Activated CD4-positive, alpha-beta T cell treated with anti-CD3 and anti-CD28 coated beads for 36 hours (primary cell): ENCODE measurements at regions not wholly inside any gene's neighbourhood (a gene's known extent, or its start where the extent isn't known, plus 50 kb on each side); places are given as distances from the start of the nearest gene placed in this dataset.

ENCODE experiments used
- ATAC-seq: fragments of 200-7000 bp; cut with Tn5 transposase; one replicate; pipeline ENCODE4 v1.10.0; 2021; ENCODE audit warnings: mild to moderate bottlenecking, moderate library complexity
- CTCF ChIA-PET: fragments of 350-600 bp; sonication (Branson Sonifier 250); formaldehyde crosslinking; loops from one replicate; lab custom pipeline; 2021; ENCODE audit warnings: antibody characterized with exemption; lab: Charles Lee
- POLR2A ChIA-PET: fragments of 350-600 bp; sonication (Branson Sonifier 250); formaldehyde crosslinking; loops from one replicate; lab custom pipeline; 2021; ENCODE audit warnings: antibody characterized with exemption, inconsistent platforms; lab: Charles Lee
- DNase-seq: peaks from one replicate; pipeline ENCODE4 v3.0.0-alpha.2; 2020
- H3K27ac Mint-ChIP-seq: one replicate; pipeline ENCODE4 v1.8.0; 2021; ENCODE audit warnings: mixed read lengths
- H3K27me3 Mint-ChIP-seq: one replicate; pipeline ENCODE4 v1.8.0; 2021; ENCODE audit warnings: mixed read lengths
- H3K36me3 Mint-ChIP-seq: one replicate; pipeline ENCODE4 v1.8.0; 2021; ENCODE audit warnings: low read depth, mixed read lengths
- H3K4me1 Mint-ChIP-seq: one replicate; pipeline ENCODE4 v1.8.0; 2021; ENCODE audit warnings: mixed read lengths
- H3K4me3 Mint-ChIP-seq: one replicate; pipeline ENCODE4 v1.8.0; 2021; ENCODE audit warnings: mild to moderate bottlenecking, moderate library complexity, mixed read lengths
- H3K9me3 Mint-ChIP-seq: one replicate; pipeline ENCODE4 v1.8.0; 2021; ENCODE audit warnings: low read depth, mixed read lengths
- intact Hi-C, 2 experiments: fragments of 100-400 bp; cut with DNase I in 1 of 2; cut with micrococcal nuclease in 1 of 2; formaldehyde crosslinking; loops; one replicate each; pipeline versions ENCODE4 v1.14.2 to v1.15.1; 2022 to 2024; cut with DNase I, micrococcal nuclease

DNA sequence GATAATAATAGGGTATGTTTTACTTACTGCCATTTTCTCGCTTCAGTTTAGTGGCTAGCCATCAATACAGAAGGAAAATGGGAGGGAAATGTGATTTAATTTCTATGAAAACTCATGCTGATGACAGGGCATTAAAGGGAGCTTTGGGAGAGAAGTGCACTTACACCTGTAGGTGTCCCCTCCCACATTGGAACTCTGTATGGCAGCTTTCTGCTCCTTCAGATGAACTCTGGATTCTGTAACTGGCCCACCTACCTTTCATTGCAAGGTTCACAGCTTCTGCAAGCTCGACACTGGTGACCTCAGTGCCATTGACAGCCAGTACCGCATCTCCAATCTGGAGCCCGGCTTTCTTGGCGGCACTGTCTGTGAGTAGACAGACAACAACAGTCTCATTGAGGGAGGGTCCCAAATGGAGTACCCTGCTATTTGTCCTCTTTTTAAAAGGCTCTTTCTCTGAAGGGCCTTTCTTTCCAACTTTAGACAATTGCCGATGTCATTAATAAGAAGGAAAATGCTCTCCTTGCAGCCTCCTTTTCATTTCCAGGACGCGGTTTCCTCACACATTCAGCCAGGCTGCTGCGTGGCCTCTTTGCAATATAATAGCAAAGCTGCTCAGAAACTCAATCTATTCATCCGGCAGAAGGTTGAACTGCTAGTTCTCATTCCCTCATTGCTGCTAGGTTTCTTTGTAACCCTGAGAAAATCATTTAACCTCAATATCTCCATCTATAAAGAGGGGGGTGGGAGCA lies 63.6 kb downstream of the NUDT12 start:
- POLR2A ChIA-PET, result no interaction called here
- CTCF ChIA-PET, result interaction anchor here (0.8 kb wide), 1 partner anchor 51 kb away, joined by 4 read pairs; no protein-coding TSS in a partner anchor
- intact Hi-C loops, result no loop called here

DNA sequence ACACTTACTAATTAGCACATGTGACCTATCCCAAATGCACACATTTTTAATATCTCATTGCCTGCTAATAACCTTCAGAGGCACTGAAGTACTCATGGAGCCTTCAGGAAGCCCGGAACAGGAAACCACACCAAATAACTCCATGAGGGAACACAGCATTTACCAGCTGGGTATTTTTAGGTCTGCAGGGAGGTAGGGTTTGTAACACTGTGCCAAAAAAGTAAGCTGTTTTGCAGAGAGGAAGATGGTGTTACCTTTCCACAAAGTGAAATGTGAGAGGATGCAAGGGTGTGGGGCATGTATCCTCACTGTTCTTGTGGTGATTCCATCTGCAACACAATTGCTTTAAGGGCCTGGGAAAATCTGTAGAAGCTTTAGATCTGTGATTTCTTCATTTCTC lies 64.4 kb downstream of the NUDT12 start:
- DNase-seq (no peak), ATAC-seq (no peak)
- H3K9me3 Mint-ChIP-seq, result no peaks in the 10 kb centered on the region
- H3K27ac Mint-ChIP-seq, result no peak overlapping the region
- ChIA-PET POLR2A (no interaction called here), CTCF (interaction anchor here (0.8 kb wide), 1 partner anchor 52 kb away, joined by 4 read pairs; no protein-coding TSS in a partner anchor)
- H3K4me3 Mint-ChIP-seq, result no peak overlapping the region
- intact Hi-C loops, result no loop called here
- no peaks in the 10 kb centered on the region for H3K4me1 Mint-ChIP-seq
- no peaks in the 10 kb centered on the region for H3K36me3 Mint-ChIP-seq
- H3K27me3 Mint-ChIP-seq, result peaks cover 19% of the 10 kb centered on the region

More for the DNA sequence above, 63.6 kb downstream of the NUDT12 start:
- H3K4me3 Mint-ChIP-seq, result no peak overlapping the region
- H3K36me3 Mint-ChIP-seq, result no peaks in the 10 kb centered on the region
- no peak overlapping the region for H3K27ac Mint-ChIP-seq
- no peaks in the 10 kb centered on the region for H3K4me1 Mint-ChIP-seq
- ATAC-seq (no peak), DNase-seq (no peak)
- no peaks in the 10 kb centered on the region for H3K9me3 Mint-ChIP-seq
- H3K27me3 Mint-ChIP-seq, result peaks cover 18% of the 10 kb centered on the region

DNA sequence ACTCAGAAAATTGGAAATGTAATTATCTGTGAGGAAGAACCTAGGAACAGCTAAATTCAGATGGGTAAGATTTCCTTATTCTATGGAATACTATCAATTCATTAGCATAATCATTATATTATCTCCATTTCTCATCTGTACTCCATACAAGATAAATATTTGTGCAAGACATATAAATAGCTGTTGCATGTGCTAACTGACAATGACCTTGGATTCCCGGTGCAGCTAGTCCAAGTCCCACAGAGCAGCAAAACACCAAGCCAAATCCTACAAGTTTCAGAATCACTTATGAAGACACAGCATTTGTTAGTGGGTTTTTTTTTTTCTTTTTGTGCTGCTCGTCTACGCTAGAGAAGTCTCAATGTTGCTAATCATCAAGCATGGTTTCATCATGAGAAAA lies 64.8 kb downstream of the NUDT12 start:
- no peak overlapping the region for H3K27ac Mint-ChIP-seq
- H3K9me3 Mint-ChIP-seq, result no peaks in the 10 kb centered on the region
- H3K4me3 Mint-ChIP-seq, result no peak overlapping the region
- no peak for DNase-seq
- no peak for ATAC-seq
- intact Hi-C loops, result no loop called here
- H3K27me3 Mint-ChIP-seq, result peaks cover 19% of the 10 kb centered on the region
- H3K36me3 Mint-ChIP-seq, result no peaks in the 10 kb centered on the region
- ChIA-PET CTCF (no interaction called here), POLR2A (no interaction called here)
- no peaks in the 10 kb centered on the region for H3K4me1 Mint-ChIP-seq

DNA sequence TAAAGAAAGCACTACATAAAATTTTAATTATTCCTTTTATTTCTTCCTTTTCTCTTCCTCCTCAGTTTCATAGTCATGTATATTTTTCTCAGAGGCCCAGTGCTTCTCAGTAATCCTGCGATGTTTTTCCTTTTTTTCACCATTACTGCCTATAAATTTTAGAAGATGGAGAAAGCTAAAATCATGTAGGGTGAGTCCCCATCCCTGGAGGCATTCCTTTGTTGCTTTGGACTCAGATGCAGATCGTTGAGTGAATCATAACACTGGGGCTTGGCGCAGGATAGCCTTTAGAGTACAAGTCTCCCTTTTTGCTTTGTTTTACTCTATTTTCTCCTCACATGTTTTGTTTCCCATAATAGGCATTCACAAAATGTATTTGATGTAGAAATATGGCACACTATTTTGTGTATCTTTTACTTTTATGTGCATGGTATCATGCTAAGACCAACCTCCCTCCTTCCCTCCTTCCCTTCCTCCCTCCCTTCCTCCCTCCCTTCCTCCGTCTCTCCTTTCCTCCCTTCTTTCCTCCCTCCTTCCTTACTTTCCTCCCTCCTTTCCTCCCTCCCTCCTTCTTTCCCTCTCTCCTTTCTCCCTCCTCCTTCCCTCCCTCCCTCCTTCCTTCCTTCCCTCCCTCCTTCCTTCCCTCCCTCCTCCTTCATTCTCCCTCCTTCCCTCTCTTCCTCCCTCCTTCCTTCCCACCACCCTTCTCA lies 72.4 kb downstream of the NUDT12 start:
- DNase-seq (no peak), ATAC-seq (no peak)
- Mint-ChIP-seq H3K27ac (no peak overlapping the region), H3K4me3 (no peak overlapping the region), H3K4me1 (peaks cover 4% of the 10 kb centered on the region), H3K27me3 (peaks cover 9% of the 10 kb centered on the region), H3K9me3 (no peaks in the 10 kb centered on the region), H3K36me3 (no peaks in the 10 kb centered on the region)
- ChIA-PET CTCF (no interaction called here), POLR2A (no interaction called here)
- intact Hi-C loops, result no loop called here

DNA sequence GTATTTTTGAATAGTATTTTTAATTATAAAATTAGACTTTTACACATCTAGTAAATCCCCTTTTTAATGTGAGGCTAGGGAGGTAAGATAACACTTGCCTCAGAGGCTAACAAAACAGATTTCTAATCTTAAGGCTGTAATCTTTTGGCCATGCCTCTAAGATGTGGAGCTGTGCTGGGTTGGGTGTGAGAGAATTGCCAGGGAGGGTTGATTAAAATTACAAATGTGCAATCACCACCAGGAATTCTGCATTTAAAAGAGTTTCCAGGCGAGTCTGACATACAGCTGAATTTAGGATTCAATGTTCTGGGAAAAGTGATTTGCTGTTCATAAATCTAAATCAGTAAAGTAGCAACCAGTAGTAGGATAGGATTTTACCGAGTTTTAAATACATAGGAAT lies 73.3 kb downstream of the NUDT12 start:
- no peak for DNase-seq
- Mint-ChIP-seq H3K4me3 (no peak overlapping the region), H3K27me3 (peaks cover 6% of the 10 kb centered on the region), H3K9me3 (no peaks in the 10 kb centered on the region), H3K27ac (no peak overlapping the region), H3K36me3 (no peaks in the 10 kb centered on the region), H3K4me1 (peaks cover 4% of the 10 kb centered on the region)
- POLR2A ChIA-PET, result no interaction called here
- no peak for ATAC-seq
- CTCF ChIA-PET, result no interaction called here
- intact Hi-C loops, result no loop called here

DNA sequence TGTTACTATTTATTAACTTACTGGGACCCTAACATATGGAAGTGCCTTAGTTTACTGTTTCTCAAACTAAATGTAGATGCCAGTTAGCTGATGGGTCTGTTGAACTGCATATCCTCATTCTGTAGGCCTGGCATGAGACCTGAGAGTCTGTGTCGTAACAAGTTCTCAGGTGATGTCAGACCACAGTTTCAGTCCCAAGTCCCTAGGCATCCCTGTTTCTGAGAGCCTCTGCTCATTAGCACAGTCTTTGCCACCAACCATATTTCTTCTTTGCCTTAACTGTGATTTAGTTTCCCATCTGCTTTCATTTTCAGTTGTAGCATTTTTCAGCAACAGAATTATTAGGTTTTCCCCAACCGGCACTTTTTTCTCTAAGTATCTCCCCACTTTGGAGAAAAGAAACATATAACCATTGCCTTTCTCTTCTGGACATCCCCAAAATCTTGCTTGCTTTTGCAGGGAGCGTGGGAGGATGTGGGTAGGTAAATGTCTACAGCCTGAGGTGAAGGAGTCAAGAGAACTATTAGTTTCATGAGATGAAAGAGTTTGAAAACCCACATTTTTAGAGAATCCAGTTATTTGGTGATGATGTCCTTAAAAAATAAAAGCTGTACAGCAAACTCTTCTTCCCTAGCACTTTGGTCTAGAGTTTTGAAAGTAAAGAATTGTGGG lies 74.6 kb downstream of the NUDT12 start:
- Mint-ChIP-seq H3K4me1 (peaks cover 4% of the 10 kb centered on the region), H3K27me3 (no peaks in the 10 kb centered on the region), H3K4me3 (no peak overlapping the region), H3K9me3 (no peaks in the 10 kb centered on the region), H3K36me3 (no peaks in the 10 kb centered on the region), H3K27ac (no peak overlapping the region)
- ATAC-seq (no peak), DNase-seq (no peak)
- intact Hi-C loops, result no loop called here
- ChIA-PET POLR2A (no interaction called here), CTCF (interaction anchor here (1.4 kb wide), 1 partner anchor 13 kb away, joined by 5 read pairs; no protein-coding TSS in a partner anchor)

DNA sequence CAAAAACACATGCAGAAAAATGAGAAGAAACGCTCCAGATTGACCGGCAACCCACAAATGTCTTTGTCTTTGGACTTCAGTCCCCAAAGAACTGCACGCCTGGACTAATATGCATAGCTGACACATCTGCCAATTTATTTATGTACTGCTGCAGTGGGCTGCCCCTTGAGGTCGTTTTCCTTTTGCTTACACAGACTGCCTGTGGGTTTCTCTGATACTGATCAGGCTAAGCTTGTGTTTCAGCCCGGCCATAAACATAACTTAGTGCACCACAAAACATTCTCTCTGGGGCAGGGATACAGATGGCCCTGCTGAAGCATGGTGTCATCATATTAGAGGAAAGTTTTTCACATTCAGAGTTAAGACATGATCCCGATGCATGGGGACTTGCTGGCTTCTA lies 75.4 kb downstream of the NUDT12 start:
- no peaks in the 10 kb centered on the region for H3K9me3 Mint-ChIP-seq
- ChIA-PET CTCF (interaction anchor here (1.4 kb wide), 1 partner anchor 12 kb away, joined by 5 read pairs; no protein-coding TSS in a partner anchor), POLR2A (no interaction called here)
- H3K36me3 Mint-ChIP-seq, result no peaks in the 10 kb centered on the region
- ATAC-seq (no peak), DNase-seq (no peak)
- intact Hi-C loops, result no loop called here
- H3K27me3 Mint-ChIP-seq, result no peaks in the 10 kb centered on the region
- no peak overlapping the region for H3K4me3 Mint-ChIP-seq
- no peak overlapping the region for H3K27ac Mint-ChIP-seq
- H3K4me1 Mint-ChIP-seq, result peaks cover 4% of the 10 kb centered on the region

DNA sequence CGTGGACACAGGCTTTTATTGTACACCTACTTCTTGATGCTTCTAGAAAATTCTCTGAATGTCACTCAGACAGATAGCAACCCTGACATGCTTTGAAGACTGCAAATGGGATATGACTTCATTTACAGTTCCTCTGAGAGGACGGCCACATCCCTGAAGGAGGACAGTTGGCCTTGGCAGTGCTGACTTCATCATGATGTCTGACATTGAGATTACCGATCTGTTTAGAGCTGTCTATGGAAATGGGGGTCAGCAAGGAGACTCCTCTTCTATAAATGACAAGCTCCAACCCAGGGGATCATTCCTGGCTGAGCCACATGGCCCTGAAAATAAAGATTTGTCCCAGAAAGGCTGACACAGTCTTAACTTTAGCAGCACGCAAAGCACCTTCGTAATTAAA lies 75.8 kb downstream of the NUDT12 start:
- CTCF ChIA-PET, result interaction anchor here (0.9 to 1.4 kb wide), 2 partner anchors 11 to 67 kb away, joined by 3 to 5 read pairs; no protein-coding TSS in a partner anchor
- ATAC-seq (no peak), DNase-seq (no peak)
- H3K9me3 Mint-ChIP-seq, result no peaks in the 10 kb centered on the region
- H3K4me1 Mint-ChIP-seq, result peaks cover 4% of the 10 kb centered on the region
- no peaks in the 10 kb centered on the region for H3K27me3 Mint-ChIP-seq
- H3K4me3 Mint-ChIP-seq, result no peak overlapping the region
- intact Hi-C loops, result no loop called here
- H3K36me3 Mint-ChIP-seq, result no peaks in the 10 kb centered on the region
- POLR2A ChIA-PET, result no interaction called here
- no peak overlapping the region for H3K27ac Mint-ChIP-seq

DNA sequence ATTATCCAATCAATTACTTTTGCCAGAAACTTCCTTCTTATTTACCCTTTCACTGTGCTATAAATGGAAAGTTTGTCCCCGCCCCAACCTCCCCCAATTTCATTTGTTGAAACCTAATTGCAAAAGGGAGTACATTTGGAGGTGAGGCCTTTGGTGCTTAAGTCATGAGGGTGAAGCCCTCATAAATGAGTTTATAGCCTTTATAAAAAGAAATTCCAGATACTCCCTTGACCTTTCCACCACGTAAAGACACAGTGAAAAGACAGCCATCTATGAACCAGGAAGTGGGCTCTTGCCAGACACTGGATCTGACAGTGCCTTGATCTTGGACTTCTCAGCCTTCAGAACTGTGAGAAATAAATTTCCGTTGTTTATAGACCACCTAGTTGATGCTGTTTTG lies 82.3 kb downstream of the NUDT12 start:
- intact Hi-C loops, result no loop called here
- H3K9me3 Mint-ChIP-seq, result no peaks in the 10 kb centered on the region
- H3K36me3 Mint-ChIP-seq, result no peaks in the 10 kb centered on the region
- no peaks in the 10 kb centered on the region for H3K4me1 Mint-ChIP-seq
- POLR2A ChIA-PET, result no interaction called here
- CTCF ChIA-PET, result no interaction called here
- ATAC-seq (no peak), DNase-seq (no peak)
- no peak overlapping the region for H3K27ac Mint-ChIP-seq
- H3K4me3 Mint-ChIP-seq, result no peak overlapping the region
- H3K27me3 Mint-ChIP-seq, result peaks cover 4% of the 10 kb centered on the region

DNA sequence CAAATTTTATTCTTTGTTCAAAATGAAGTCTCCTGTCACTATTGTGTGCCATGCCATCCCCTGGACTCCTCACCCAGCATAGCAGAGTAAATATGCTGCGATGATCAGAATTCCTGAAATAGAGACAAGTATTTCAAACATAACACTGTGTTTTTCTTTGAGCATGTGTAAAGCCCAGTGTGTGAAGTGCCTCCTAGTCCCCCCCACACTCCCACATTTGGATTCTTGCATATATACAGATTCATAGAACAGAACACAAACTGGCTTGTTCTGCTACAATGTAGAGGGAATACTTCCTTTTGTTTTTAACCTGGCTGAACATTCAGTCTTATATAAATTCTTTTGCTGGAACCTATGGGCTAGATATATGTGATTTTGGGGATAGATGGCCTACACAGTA lies 84.9 kb downstream of the NUDT12 start:
- H3K36me3 Mint-ChIP-seq, result no peaks in the 10 kb centered on the region
- H3K4me1 Mint-ChIP-seq, result no peaks in the 10 kb centered on the region
- CTCF ChIA-PET, result interaction anchor here (0.8 to 4.2 kb wide), 3 partner anchors 35 to 246 kb away, joined by 3 to 43 read pairs (median 4); no protein-coding TSS in a partner anchor
- no peak overlapping the region for H3K27ac Mint-ChIP-seq
- POLR2A ChIA-PET, result no interaction called here
- intact Hi-C loops, result loop anchor here in 1 of 2 experiments (10.0 kb wide), 1 partner anchor 943 kb away; no protein-coding TSS in a partner anchor
- no peak overlapping the region for H3K4me3 Mint-ChIP-seq
- ATAC-seq, result no peak
- no peaks in the 10 kb centered on the region for H3K9me3 Mint-ChIP-seq
- H3K27me3 Mint-ChIP-seq, result peaks cover 8% of the 10 kb centered on the region
- DNase-seq, result no peak

DNA sequence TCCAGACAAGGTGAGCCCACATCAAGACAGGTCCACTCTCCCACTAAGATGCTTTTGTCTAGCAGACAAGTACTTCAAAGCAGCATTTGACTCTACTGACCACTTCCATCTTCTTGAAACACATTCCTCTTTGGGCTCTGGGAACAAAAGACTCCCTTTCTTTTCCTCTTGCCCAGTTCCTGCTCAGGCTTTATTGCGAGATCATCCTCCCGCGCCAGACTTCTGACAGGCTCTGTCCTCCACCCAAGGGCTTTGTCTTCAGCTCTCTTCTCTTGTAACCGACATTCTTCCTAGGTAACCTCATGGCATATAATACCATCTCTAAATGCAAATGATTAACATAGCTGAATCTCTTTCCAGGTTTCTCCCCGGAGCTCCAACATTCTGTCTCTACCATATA lies 85.8 kb downstream of the NUDT12 start:
- ChIA-PET POLR2A (no interaction called here), CTCF (interaction anchor here (0.5 to 4.2 kb wide), 5 partner anchors 10 to 799 kb away, joined by 3 to 43 read pairs (median 4); no protein-coding TSS in a partner anchor)
- no peak for ATAC-seq
- no peak for DNase-seq
- H3K36me3 Mint-ChIP-seq, result no peaks in the 10 kb centered on the region
- peaks cover 8% of the 10 kb centered on the region for H3K27me3 Mint-ChIP-seq
- no peak overlapping the region for H3K4me3 Mint-ChIP-seq
- H3K9me3 Mint-ChIP-seq, result no peaks in the 10 kb centered on the region
- intact Hi-C loops, result loop anchor here in 1 of 2 experiments (10.0 kb wide), 1 partner anchor 942 kb away; no protein-coding TSS in a partner anchor
- H3K4me1 Mint-ChIP-seq, result no peaks in the 10 kb centered on the region
- no peak overlapping the region for H3K27ac Mint-ChIP-seq
